ENCODE measurements at regions not wholly inside any gene's neighbourhood (a gene's known extent, or its start where the extent isn't known, plus 50 kb on each side); places are given as distances from the start of the nearest gene placed in this dataset.

DNA sequence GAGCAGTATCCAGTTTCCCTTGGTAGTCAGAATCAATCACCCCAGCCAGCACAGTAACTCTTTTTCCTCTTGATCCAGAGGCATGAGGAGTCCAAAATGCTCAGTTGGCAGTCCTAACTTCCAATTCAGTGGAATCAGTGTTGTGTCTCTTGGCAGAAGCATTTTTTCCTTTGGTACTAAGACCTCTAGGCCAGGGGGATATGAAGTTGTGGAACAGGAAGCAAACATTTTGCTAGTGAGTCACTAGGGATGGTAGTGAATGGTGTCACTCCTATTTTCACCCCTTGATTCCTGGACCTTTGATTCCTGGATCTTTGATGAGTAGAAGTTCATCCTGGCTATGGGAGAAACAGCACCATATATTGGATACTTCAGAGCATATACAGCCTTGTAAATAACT, 70.5 kb upstream of the ALDH1A3 start:
- Histone ChIP-seq H3K4me1 (ENCODE audit: control insufficient read depth, insufficient read depth, low read length) (no peaks in the 10 kb centered on the region), H3K9ac (ENCODE audit: low read length in 2 of 2) (no peak overlapping the region), H3K27ac (ENCODE audit: low read length) (no peak overlapping the region), H3K27me3 (ENCODE audit: control insufficient read depth in 1 of 2, insufficient read depth in 2 of 2, low read length in 2 of 2) (no peaks in the 10 kb centered on the region), H3K4me3 (ENCODE audit: low read length in 2 of 2) (no peak overlapping the region), H3K9me3 (ENCODE audit: control insufficient read depth in 2 of 2, low read length in 2 of 2) (peaks cover 0 to 4% of the 10 kb centered on the region in 2 donors), H3K36me3 (ENCODE audit: control insufficient read depth in 2 of 2, insufficient read depth in 2 of 2, low read length in 2 of 2) (no peaks in the 10 kb centered on the region)

DNA sequence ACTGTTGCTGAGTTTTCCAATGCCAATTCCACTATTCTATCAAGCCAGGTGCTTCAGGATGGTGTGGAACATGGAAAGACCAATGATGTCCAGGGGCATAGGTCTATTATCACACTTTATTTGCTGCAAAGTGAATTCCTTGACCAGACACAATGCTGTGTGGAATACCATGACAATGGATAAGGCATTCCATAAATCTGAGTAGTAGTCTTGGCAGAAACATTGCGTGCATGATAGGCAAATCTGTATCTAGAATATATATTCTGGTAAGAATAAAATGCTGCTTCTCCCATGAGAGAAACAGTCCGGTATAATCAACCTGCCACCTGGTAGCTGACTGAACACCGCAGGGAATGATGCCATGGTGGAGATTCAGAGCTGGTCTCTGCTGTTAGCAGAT, 70.0 kb upstream of the ALDH1A3 start:
- H3K36me3 ChIP-seq (ENCODE audit: control insufficient read depth in 2 of 2, insufficient read depth in 2 of 2, low read length in 2 of 2), result no peaks in the 10 kb centered on the region
- H3K4me1 ChIP-seq (ENCODE audit: control insufficient read depth, insufficient read depth, low read length), result no peaks in the 10 kb centered on the region
- H3K27ac ChIP-seq (ENCODE audit: low read length), result no peak overlapping the region
- no peak overlapping the region for H3K9ac ChIP-seq (ENCODE audit: low read length in 2 of 2)
- no peaks in the 10 kb centered on the region for H3K9me3 ChIP-seq (ENCODE audit: control insufficient read depth in 2 of 2, low read length in 2 of 2)
- H3K27me3 ChIP-seq (ENCODE audit: control insufficient read depth in 1 of 2, insufficient read depth in 2 of 2, low read length in 2 of 2), result no peaks in the 10 kb centered on the region
- H3K4me3 ChIP-seq (ENCODE audit: low read length in 2 of 2), result no peak overlapping the region

DNA sequence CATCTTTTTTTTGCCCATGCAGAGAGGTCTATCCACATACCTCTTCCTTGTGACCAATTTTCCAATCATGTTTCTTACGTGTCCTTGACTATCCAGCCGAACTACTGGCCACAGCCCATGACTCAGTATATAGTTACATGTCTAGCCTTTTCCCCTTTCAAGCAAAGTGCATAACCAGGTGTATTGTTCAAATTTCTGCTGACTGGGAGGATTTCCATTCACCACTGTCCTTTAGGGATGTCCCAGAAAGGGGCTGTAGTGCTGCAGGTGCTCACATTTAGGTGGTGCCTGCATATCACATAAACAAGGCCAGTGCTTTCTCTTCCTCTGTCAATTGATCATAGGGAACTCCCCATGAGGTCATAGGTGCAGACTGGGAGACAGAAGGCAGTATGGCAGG, 69.4 kb upstream of the ALDH1A3 start:
- H3K27me3 ChIP-seq (ENCODE audit: control insufficient read depth in 1 of 2, insufficient read depth in 2 of 2, low read length in 2 of 2), result no peaks in the 10 kb centered on the region

DNA sequence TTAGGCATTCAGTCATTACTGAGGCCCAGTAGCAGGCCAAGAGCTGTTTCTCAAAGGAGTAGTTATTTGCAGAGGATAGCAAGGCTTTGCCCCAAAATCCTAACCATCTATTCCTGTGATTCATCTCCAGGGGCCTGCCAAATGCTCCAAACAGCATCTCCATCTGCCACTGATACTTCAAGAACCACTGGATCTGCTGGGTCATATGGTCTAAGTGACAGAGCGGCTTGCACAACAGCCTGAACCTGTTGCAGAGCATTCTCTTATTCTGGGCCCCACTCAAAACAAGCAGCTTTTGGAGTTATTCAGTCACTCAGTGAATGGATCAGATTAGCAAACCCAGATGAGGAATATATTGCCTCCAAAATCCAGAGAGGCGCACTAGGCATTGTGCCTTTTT, 68.8 kb upstream of the ALDH1A3 start:
- peaks cover 0 to 3% of the 10 kb centered on the region in 2 donors for H3K9me3 ChIP-seq (ENCODE audit: control insufficient read depth in 2 of 2, low read length in 2 of 2)
- no peaks in the 10 kb centered on the region for H3K27me3 ChIP-seq (ENCODE audit: control insufficient read depth in 1 of 2, insufficient read depth in 2 of 2, low read length in 2 of 2)
- no peaks in the 10 kb centered on the region for H3K4me1 ChIP-seq (ENCODE audit: control insufficient read depth, insufficient read depth, low read length)
- no peak overlapping the region for H3K9ac ChIP-seq (ENCODE audit: low read length in 2 of 2)
- H3K4me3 ChIP-seq (ENCODE audit: low read length in 2 of 2), result no peak overlapping the region
- no peak overlapping the region for H3K27ac ChIP-seq (ENCODE audit: low read length)
- no peaks in the 10 kb centered on the region for H3K36me3 ChIP-seq (ENCODE audit: control insufficient read depth in 2 of 2, insufficient read depth in 2 of 2, low read length in 2 of 2)

More for the DNA sequence above, 69.4 kb upstream of the ALDH1A3 start:
- Histone ChIP-seq H3K9ac (ENCODE audit: low read length in 2 of 2) (no peak overlapping the region), H3K27ac (ENCODE audit: low read length) (no peak overlapping the region), H3K4me1 (ENCODE audit: control insufficient read depth, insufficient read depth, low read length) (no peaks in the 10 kb centered on the region), H3K36me3 (ENCODE audit: control insufficient read depth in 2 of 2, insufficient read depth in 2 of 2, low read length in 2 of 2) (no peaks in the 10 kb centered on the region), H3K9me3 (ENCODE audit: control insufficient read depth in 2 of 2, low read length in 2 of 2) (no peaks in the 10 kb centered on the region), H3K4me3 (ENCODE audit: low read length in 2 of 2) (no peak overlapping the region)

DNA sequence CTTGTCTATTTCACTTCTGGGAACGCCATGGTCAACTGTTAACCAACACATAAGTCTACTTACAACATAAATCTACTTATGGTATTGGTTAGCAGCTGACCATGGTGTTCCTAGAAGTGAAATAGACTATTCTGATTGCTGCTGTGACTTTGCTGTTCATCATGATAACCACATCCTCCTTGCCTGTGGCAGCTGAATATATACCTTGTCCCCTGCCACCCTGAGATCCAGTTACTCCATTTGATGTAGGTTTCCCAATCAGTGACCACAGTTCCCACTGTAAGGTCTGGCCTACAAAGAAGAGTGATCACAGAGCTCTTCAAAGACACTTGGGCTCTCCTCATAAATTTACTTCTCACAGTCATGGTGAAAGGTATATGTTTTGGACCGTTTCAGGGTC, 66.8 kb upstream of the ALDH1A3 start:
- H3K27ac ChIP-seq (ENCODE audit: low read length), result no peak overlapping the region
- H3K4me1 ChIP-seq (ENCODE audit: control insufficient read depth, insufficient read depth, low read length), result no peaks in the 10 kb centered on the region
- H3K9me3 ChIP-seq (ENCODE audit: control insufficient read depth in 2 of 2, low read length in 2 of 2), result peaks cover 0 to 4% of the 10 kb centered on the region in 2 donors
- H3K9ac ChIP-seq (ENCODE audit: low read length in 2 of 2), result no peak overlapping the region
- no peak overlapping the region for H3K4me3 ChIP-seq (ENCODE audit: low read length in 2 of 2)
- no peaks in the 10 kb centered on the region for H3K27me3 ChIP-seq (ENCODE audit: control insufficient read depth in 1 of 2, insufficient read depth in 2 of 2, low read length in 2 of 2)
- H3K36me3 ChIP-seq (ENCODE audit: control insufficient read depth in 2 of 2, insufficient read depth in 2 of 2, low read length in 2 of 2), result no peaks in the 10 kb centered on the region

DNA sequence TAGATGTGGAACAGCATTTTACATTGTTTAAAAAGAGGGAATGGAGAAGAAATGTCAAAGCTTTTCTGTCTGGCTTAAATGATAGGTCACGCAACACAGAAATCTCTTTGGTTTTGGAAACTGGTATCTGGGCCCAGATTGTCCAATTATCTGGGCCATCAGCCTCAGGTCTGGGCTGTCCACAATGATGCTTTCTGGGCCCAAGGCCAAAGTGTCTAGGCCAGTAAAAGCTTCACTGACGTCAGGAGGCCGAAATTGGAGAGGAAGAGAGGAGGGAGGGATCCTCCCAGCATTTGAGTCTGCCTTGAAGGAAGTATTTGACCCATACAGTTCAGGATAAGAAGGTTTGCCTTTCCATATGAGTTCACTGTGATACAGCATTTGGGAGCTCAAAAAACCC, 60.7 kb upstream of the ALDH1A3 start:
- no peaks in the 10 kb centered on the region for H3K4me1 ChIP-seq (ENCODE audit: control insufficient read depth, insufficient read depth, low read length)
- peaks cover 0 to 4% of the 10 kb centered on the region in 2 donors for H3K9me3 ChIP-seq (ENCODE audit: control insufficient read depth in 2 of 2, low read length in 2 of 2)
- no peak overlapping the region for H3K9ac ChIP-seq (ENCODE audit: low read length in 2 of 2)
- H3K4me3 ChIP-seq (ENCODE audit: low read length in 2 of 2), result no peak overlapping the region
- H3K36me3 ChIP-seq (ENCODE audit: control insufficient read depth in 2 of 2, insufficient read depth in 2 of 2, low read length in 2 of 2), result no peaks in the 10 kb centered on the region
- no peaks in the 10 kb centered on the region for H3K27me3 ChIP-seq (ENCODE audit: control insufficient read depth in 1 of 2, insufficient read depth in 2 of 2, low read length in 2 of 2)
- no peak overlapping the region for H3K27ac ChIP-seq (ENCODE audit: low read length)

DNA sequence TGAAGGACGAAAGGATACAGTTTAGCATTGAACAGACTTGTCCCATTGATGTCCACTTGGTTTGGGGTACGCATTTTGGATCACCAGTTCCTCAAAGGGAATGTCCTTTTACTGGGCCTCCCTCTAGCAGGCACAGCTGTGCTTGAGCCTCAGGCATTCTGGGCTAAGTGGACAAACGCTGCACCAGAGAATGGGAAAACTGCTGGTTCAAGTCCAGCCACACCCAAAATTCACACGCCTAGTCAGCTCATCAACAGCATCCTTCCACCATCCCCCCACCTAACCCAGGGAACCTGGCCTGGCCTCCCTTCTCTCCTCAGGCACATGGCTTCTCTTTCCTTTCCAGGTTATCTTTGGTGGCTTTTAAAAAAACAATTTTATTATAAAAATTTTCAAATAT, 59.1 kb upstream of the ALDH1A3 start:
- Histone ChIP-seq H3K9ac (ENCODE audit: low read length in 2 of 2) (no peak overlapping the region), H3K27me3 (ENCODE audit: control insufficient read depth in 1 of 2, insufficient read depth in 2 of 2, low read length in 2 of 2) (peaks cover 0 to under 1% of the 10 kb centered on the region in 2 donors), H3K9me3 (ENCODE audit: control insufficient read depth in 2 of 2, low read length in 2 of 2) (peaks cover 0 to 4% of the 10 kb centered on the region in 2 donors), H3K4me1 (ENCODE audit: control insufficient read depth, insufficient read depth, low read length) (no peaks in the 10 kb centered on the region), H3K36me3 (ENCODE audit: control insufficient read depth in 2 of 2, insufficient read depth in 2 of 2, low read length in 2 of 2) (no peaks in the 10 kb centered on the region), H3K27ac (ENCODE audit: low read length) (no peak overlapping the region), H3K4me3 (ENCODE audit: low read length in 2 of 2) (no peak overlapping the region)

DNA sequence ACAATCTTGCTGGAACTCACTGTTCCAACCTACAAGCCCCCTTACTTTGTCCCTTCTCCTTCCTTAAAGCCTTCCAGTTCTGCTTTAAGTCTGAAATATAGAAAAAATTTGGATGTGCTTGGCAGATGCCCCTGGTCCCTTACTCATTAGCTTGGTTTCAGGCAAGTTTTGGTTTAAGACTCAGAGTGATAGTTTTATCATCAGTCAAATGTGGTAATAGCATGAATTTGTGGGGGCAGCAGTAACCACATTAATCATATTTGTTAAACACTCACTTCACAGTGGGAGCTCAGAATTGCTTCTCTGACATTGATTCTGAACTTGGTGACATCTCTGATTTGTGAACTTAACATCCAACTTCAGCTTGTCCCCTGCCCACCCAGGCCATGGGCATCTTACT, 58.3 kb upstream of the ALDH1A3 start:
- Histone ChIP-seq H3K27me3 (ENCODE audit: control insufficient read depth in 1 of 2, insufficient read depth in 2 of 2, low read length in 2 of 2) (peaks cover 0 to 2% of the 10 kb centered on the region in 2 donors), H3K4me1 (ENCODE audit: control insufficient read depth, insufficient read depth, low read length) (no peaks in the 10 kb centered on the region), H3K27ac (ENCODE audit: low read length) (no peak overlapping the region), H3K4me3 (ENCODE audit: low read length in 2 of 2) (no peak overlapping the region), H3K36me3 (ENCODE audit: control insufficient read depth in 2 of 2, insufficient read depth in 2 of 2, low read length in 2 of 2) (no peaks in the 10 kb centered on the region), H3K9ac (ENCODE audit: low read length in 2 of 2) (no peak overlapping the region), H3K9me3 (ENCODE audit: control insufficient read depth in 2 of 2, low read length in 2 of 2) (no peaks in the 10 kb centered on the region)

DNA sequence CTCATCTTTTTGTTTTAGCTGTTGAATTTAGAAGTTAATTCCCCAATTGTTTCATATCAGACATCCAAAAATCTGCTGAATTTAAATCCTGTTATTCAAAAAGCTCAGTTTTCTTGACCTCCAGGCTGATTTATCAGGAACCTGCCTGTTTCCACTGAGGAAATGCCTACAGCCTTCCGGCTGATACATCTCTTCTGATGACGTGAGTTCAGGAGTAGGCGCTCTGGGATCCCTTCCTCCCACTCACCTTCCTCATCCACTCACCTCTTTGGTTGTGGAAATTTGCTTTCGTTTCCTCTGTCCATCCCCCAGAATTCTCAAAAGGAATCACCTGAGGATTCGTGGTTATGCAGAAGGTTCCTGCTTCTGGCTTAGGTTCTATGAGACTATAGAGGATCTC, 55.4 kb upstream of the ALDH1A3 start:
- Histone ChIP-seq H3K36me3 (ENCODE audit: control insufficient read depth in 2 of 2, insufficient read depth in 2 of 2, low read length in 2 of 2) (no peaks in the 10 kb centered on the region), H3K27ac (ENCODE audit: low read length) (no peak overlapping the region), H3K4me1 (ENCODE audit: control insufficient read depth, insufficient read depth, low read length) (no peaks in the 10 kb centered on the region), H3K9me3 (ENCODE audit: control insufficient read depth in 2 of 2, low read length in 2 of 2) (peaks cover 0 to 5% of the 10 kb centered on the region in 2 donors), H3K9ac (ENCODE audit: low read length in 2 of 2) (no peak overlapping the region), H3K27me3 (ENCODE audit: control insufficient read depth in 1 of 2, insufficient read depth in 2 of 2, low read length in 2 of 2) (peaks cover 0 to 2% of the 10 kb centered on the region in 2 donors), H3K4me3 (ENCODE audit: low read length in 2 of 2) (no peak overlapping the region)

DNA sequence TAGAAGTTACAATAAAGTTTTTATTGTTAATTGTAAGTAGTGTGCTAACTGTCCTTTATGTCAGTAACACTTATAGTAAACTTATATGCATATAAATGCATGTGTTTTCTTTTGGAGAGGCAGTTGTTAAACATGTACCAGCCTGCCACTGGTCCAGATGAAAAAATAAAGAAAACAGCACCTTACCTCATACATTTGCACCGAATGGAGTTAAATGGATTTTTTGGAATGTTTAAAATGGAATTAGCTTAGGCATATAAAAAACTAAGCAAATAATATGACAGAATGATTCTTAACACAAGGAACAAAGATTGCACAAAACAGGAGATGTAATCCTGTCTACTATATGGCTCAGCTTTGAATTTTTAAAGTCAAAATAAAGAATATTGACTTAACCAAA, 50.2 kb upstream of the ALDH1A3 start:
- Histone ChIP-seq H3K4me1 (ENCODE audit: control insufficient read depth, insufficient read depth, low read length) (no peaks in the 10 kb centered on the region), H3K9me3 (ENCODE audit: control insufficient read depth in 2 of 2, low read length in 2 of 2) (peaks cover 2 to 5% of the 10 kb centered on the region in 2 donors), H3K27ac (ENCODE audit: low read length) (no peak overlapping the region), H3K36me3 (ENCODE audit: control insufficient read depth in 2 of 2, insufficient read depth in 2 of 2, low read length in 2 of 2) (no peaks in the 10 kb centered on the region), H3K9ac (ENCODE audit: low read length in 2 of 2) (no peak overlapping the region), H3K4me3 (ENCODE audit: low read length in 2 of 2) (no peak overlapping the region), H3K27me3 (ENCODE audit: control insufficient read depth in 1 of 2, insufficient read depth in 2 of 2, low read length in 2 of 2) (peaks cover 0 to 2% of the 10 kb centered on the region in 2 donors)
